ENCODE measurements at regions not wholly inside any gene's neighbourhood (a gene's known extent, or its start where the extent isn't known, plus 50 kb on each side); places are given as distances from the start of the nearest gene placed in this dataset.
"Not testable (repeated sequence)": the region's sequence is repeated elsewhere in the genome, so short reads cannot be mapped to it uniquely, and the experiment has no call there.

GRCh38 chr6:132021552-132022375 is 70.6 kb upstream of the CCN2 start:
- DNase-seq (ENCODE audit: low spot score): no peak
- no peaks in the 10 kb centered on the region for H3K9me3 ChIP-seq (ENCODE audit: low read length)
- H3K4me3 ChIP-seq (ENCODE audit: low read depth, low read length, poor library complexity, severe bottlenecking): no peak overlapping the region
- H3K4me1 ChIP-seq (ENCODE audit: insufficient read depth, low read length, poor library complexity, severe bottlenecking): no peaks in the 10 kb centered on the region
- intact Hi-C loops (cut with micrococcal nuclease; ENCODE audit: unreplicated experiment): no loop called here
- no peaks in the 10 kb centered on the region for H3K9me2 ChIP-seq (ENCODE audit: insufficient read depth, low read length)
- no peaks in the 10 kb centered on the region for H3K79me2 ChIP-seq (ENCODE audit: insufficient read depth, low read depth, low read length)
- H3K4me2 ChIP-seq (ENCODE audit: low read length): no peak overlapping the region
- H2AFZ ChIP-seq (ENCODE audit: low read length): no peak overlapping the region
- CTCF ChIA-PET (ENCODE audit: unreplicated experiment): no interaction called here
- POLR2A ChIA-PET: no interaction called here
- H3K36me3 ChIP-seq (ENCODE audit: insufficient read depth, low read length): no peaks in the 10 kb centered on the region
- BruUV-seq (replicated peaks): no TSS peak
- no peak overlapping the region for H3K27ac ChIP-seq (ENCODE audit: low read depth, low read length, poor library complexity, severe bottlenecking)
- no peaks in the 10 kb centered on the region for H4K20me1 ChIP-seq (ENCODE audit: insufficient read depth, low read length)
- no peak for TF ChIP-seq CTCF (conservative IDR thresholded peaks at IDR 0.05; ENCODE audit: low read length)
- TF ChIP-seq EZH2phosphoT487 (IDR thresholded peaks at IDR 0.05; ENCODE audit: borderline replicate concordance, low read depth, low read length): no peak

GRCh38 chr6:132020918-132021317 is 69.7 kb upstream of the CCN2 start:
- H3K36me3 ChIP-seq (ENCODE audit: insufficient read depth, low read length); H3K9me2 ChIP-seq (ENCODE audit: insufficient read depth, low read length); H3K79me2 ChIP-seq (ENCODE audit: insufficient read depth, low read depth, low read length); H3K27ac ChIP-seq (ENCODE audit: low read depth, low read length, poor library complexity, severe bottlenecking); H4K20me1 ChIP-seq (ENCODE audit: insufficient read depth, low read length); H3K4me3 ChIP-seq (ENCODE audit: low read depth, low read length, poor library complexity, severe bottlenecking); H3K4me1 ChIP-seq (ENCODE audit: insufficient read depth, low read length, poor library complexity, severe bottlenecking); intact Hi-C loops (cut with micrococcal nuclease; ENCODE audit: unreplicated experiment); BruUV-seq (replicated peaks); POLR2A ChIA-PET; H3K9me3 ChIP-seq (ENCODE audit: low read length); CTCF ChIA-PET (ENCODE audit: unreplicated experiment); H3K4me2 ChIP-seq (ENCODE audit: low read length); H2AFZ ChIP-seq (ENCODE audit: low read length); DNase-seq (ENCODE audit: low spot score): not testable (repeated sequence)

DNA sequence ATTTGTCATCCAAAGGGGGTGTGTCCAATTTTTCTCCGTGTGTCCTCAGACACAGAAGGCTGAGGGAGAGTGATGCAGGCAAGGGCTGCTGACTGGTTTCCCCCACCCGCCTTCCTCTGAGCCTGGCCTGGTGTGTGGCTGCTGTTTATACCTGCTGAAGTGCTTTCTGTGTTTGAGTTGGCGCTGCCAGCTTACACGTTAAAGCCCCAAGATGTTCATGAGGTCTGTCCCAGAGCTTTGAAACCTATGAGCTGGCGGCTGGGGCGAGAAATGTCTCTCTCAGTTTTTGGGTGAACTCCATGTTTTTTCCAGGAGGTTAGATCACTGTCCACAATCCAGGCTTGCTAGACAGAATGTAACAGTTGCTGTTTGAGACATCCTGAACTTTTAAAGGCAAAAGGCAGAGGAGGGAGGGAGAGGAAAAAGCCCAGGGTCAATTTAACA is 69.0 kb upstream of the CCN2 start:
- ChIA-PET CTCF (ENCODE audit: unreplicated experiment) (no interaction called here), POLR2A (no interaction called here)
- BruUV-seq (replicated peaks): no TSS peak
- Histone ChIP-seq H3K36me3 (ENCODE audit: insufficient read depth, low read length) (no peaks in the 10 kb centered on the region), H3K4me3 (ENCODE audit: low read depth, low read length, poor library complexity, severe bottlenecking) (no peak overlapping the region), H3K4me2 (ENCODE audit: low read length) (no peak overlapping the region), H3K9me2 (ENCODE audit: insufficient read depth, low read length) (no peaks in the 10 kb centered on the region), H3K27ac (ENCODE audit: low read depth, low read length, poor library complexity, severe bottlenecking) (no peak overlapping the region), H3K9me3 (ENCODE audit: low read length) (no peaks in the 10 kb centered on the region), H3K79me2 (ENCODE audit: insufficient read depth, low read depth, low read length) (no peaks in the 10 kb centered on the region), H3K4me1 (ENCODE audit: insufficient read depth, low read length, poor library complexity, severe bottlenecking) (no peaks in the 10 kb centered on the region), H2AFZ (ENCODE audit: low read length) (peak overlapping the region; percentile 35; the same call in 1 of the 2 replicates), H4K20me1 (ENCODE audit: insufficient read depth, low read length) (no peaks in the 10 kb centered on the region)
- no peak for TF ChIP-seq CTCF (conservative IDR thresholded peaks at IDR 0.05; ENCODE audit: low read length)
- TF ChIP-seq EZH2phosphoT487 (IDR thresholded peaks at IDR 0.05; ENCODE audit: borderline replicate concordance, low read depth, low read length): no peak
- no peak for DNase-seq (ENCODE audit: low spot score)
- intact Hi-C loops (cut with micrococcal nuclease; ENCODE audit: unreplicated experiment): no loop called here
